Thyroid gland (tissue), 4 donors: ENCODE measurements at regions not wholly inside any gene's neighbourhood (a gene's known extent, or its start where the extent isn't known, plus 50 kb on each side); places are given as distances from the start of the nearest gene placed in this dataset.

Source experiments
- POLR2A ChIP-seq, 2 donors: fragments of 450-650 bp; IDR thresholded peaks; one replicate each; pipeline ENCODE4 v1.6.1; 2017; ENCODE audit warnings: antibody characterized with exemption in 2 of 2, mild to moderate bottlenecking in 2 of 2, moderate library complexity in 1 of 2
- TF ChIP-seq, protein P1 (sequence below), 6 experiments: fragments of 200-600 bp in 3 of 6; fragments of 450-650 bp in 3 of 6; sonication (generic) in 3 of 6; IDR thresholded peaks; one replicate each; pipeline ENCODE4 v1.5.1; 2016 to 2019; ENCODE audit warnings: antibody characterized with exemption in 6 of 6, mild to moderate bottlenecking in 2 of 6, inconsistent platforms in 1 of 6, moderate library complexity in 1 of 6

DNA sequence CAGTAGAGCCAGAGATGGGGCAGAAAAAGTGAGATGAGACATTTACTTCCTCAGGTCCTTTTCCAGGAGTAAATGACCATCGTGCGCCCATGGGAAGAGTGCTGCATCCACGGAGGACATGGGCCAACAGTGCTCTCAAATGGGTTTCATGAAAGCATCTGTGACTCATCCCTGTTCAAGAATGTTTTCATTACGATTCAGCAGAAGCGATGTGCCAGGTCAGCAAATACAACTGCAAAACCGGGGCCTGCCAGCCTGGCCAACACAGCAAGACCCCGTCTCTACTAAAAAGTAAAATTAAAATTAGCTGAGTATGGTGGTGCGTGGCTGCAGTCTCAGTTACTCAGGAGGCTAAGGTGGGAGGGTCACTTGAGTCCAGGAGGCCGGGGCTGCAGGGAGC, 125.1 kb downstream of the LY86 start:
- TF ChIP-seq, protein P1, sequence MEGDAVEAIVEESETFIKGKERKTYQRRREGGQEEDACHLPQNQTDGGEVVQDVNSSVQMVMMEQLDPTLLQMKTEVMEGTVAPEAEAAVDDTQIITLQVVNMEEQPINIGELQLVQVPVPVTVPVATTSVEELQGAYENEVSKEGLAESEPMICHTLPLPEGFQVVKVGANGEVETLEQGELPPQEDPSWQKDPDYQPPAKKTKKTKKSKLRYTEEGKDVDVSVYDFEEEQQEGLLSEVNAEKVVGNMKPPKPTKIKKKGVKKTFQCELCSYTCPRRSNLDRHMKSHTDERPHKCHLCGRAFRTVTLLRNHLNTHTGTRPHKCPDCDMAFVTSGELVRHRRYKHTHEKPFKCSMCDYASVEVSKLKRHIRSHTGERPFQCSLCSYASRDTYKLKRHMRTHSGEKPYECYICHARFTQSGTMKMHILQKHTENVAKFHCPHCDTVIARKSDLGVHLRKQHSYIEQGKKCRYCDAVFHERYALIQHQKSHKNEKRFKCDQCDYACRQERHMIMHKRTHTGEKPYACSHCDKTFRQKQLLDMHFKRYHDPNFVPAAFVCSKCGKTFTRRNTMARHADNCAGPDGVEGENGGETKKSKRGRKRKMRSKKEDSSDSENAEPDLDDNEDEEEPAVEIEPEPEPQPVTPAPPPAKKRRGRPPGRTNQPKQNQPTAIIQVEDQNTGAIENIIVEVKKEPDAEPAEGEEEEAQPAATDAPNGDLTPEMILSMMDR (IDR thresholded peaks at IDR 0.05), result no peak
- no peak for TF ChIP-seq POLR2A (IDR thresholded peaks at IDR 0.05)
